ENCODE measurements at regions not wholly inside any gene's neighbourhood (a gene's known extent, or its start where the extent isn't known, plus 50 kb on each side); places are given as distances from the start of the nearest gene placed in this dataset.

DNA sequence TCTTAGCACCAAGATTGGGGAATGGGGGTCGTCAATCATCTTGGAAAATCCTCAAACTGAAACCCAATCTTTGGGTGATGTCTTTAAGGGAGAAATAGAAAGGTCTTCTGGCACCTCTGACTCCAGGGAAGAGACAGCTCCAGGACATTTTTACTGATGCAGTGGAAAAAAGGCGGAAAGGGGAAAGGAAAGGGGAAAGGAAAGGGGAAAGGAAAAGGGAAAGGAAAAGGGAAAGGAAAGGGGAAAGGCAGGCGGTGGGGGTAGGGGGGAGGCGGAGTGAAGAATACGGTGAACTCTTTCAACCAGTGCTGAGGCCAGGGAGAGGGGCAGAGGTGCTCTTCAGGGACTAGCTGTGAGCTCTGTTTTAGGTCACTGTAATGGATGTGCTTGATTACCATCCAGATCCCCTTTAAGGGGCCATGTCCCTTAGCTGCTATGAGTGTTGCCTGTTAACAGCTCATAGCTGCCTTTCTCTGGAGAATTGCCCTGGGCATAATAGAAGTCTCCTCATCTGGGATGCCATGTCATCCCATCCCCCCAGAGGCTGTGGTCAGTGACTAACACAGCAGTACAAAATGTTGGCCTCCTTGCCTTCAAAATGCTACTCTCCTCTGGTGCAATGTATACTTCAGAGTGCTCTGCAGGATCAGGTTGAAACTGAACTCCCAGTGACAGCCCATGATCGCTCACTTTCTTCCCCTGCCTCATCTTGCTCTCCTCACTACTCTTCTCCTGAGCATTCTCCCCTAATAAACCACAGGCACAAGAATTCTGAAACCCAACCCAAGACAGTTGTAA lies 92.4 kb upstream of the AP1S2 start:
- POLR2A ChIA-PET, result no interaction called here
- Histone ChIP-seq H3K36me3 (ENCODE audit: control insufficient read depth in 4 of 4, insufficient read depth in 4 of 4, low read length in 3 of 4) (no peaks in the 10 kb centered on the region), H3K27me3 (replicated peaks in 2 of 5; ENCODE audit: control insufficient read depth in 4 of 5, insufficient read depth in 5 of 5, low read length in 4 of 5) (peaks cover 0 to 34% (median 0%) of the 10 kb centered on the region in 5 experiments), H3K9me3 (ENCODE audit: control extremely low read depth in 1 of 5, control insufficient read depth in 4 of 5, insufficient read depth in 2 of 5, low read depth in 1 of 5, low read length in 4 of 5) (peaks cover 0 to 2% (median 0%) of the 10 kb centered on the region in 5 experiments), H3K27ac (ENCODE audit: insufficient read depth in 1 of 2, low read depth in 1 of 2, low read length in 2 of 2, poor library complexity in 1 of 2, severe bottlenecking in 2 of 2) (no peak overlapping the region), H3K4me3 (ENCODE audit: control insufficient read depth in 1 of 7, extremely low read depth in 1 of 7, insufficient read depth in 4 of 7, low read depth in 2 of 7, low read length in 6 of 7) (no peak overlapping the region), H3K4me1 (ENCODE audit: control extremely low read depth in 1 of 4, control insufficient read depth in 4 of 4, insufficient read depth in 4 of 4, low read length in 3 of 4) (no peaks in the 10 kb centered on the region)
- CTCF ChIA-PET, result interaction anchor here (0.7 kb wide), 1 partner anchor 161 kb away, joined by 3 read pairs; no protein-coding TSS in a partner anchor
- DNase-seq, result no peak
- WGBS (ENCODE audit: insufficient coverage), result 89% methylated on average over 5 of the region's 6 CpGs

DNA sequence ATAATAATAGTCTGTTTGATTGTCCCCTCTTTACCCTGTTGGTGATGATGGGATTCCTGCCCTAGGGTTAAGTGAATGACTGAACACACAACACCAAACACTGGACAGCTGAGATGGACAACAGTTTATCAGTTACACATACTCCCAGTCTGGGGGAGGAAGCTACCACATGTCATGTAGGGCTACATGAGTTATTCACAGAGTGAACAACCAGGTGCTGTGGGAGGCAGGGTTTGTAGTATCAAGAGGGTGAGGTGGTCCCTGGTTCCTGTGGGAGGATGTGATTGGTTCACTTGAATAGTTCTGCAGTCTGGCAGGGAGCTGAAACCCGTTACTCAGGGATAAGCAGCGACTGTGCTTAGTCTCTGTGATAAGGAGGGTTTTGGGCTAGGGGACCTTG lies 88.8 kb upstream of the AP1S2 start:
- Histone ChIP-seq H3K27me3 (replicated peaks in 2 of 5; ENCODE audit: control insufficient read depth in 4 of 5, insufficient read depth in 5 of 5, low read length in 4 of 5) (peaks cover 0 to 33% (median 0%) of the 10 kb centered on the region in 5 experiments), H3K9me3 (ENCODE audit: control extremely low read depth in 1 of 5, control insufficient read depth in 4 of 5, insufficient read depth in 2 of 5, low read depth in 1 of 5, low read length in 4 of 5) (no peaks in the 10 kb centered on the region), H3K4me3 (ENCODE audit: control insufficient read depth in 1 of 7, extremely low read depth in 1 of 7, insufficient read depth in 4 of 7, low read depth in 2 of 7, low read length in 6 of 7) (no peak overlapping the region), H3K27ac (ENCODE audit: insufficient read depth in 1 of 2, low read depth in 1 of 2, low read length in 2 of 2, poor library complexity in 1 of 2, severe bottlenecking in 2 of 2) (no peak overlapping the region), H3K36me3 (ENCODE audit: control insufficient read depth in 4 of 4, insufficient read depth in 4 of 4, low read length in 3 of 4) (no peaks in the 10 kb centered on the region), H3K4me1 (ENCODE audit: control extremely low read depth in 1 of 4, control insufficient read depth in 4 of 4, insufficient read depth in 4 of 4, low read length in 3 of 4) (no peaks in the 10 kb centered on the region)
- no peak for DNase-seq
- POLR2A ChIA-PET, result no interaction called here
- CTCF ChIA-PET, result interaction anchor here (1.3 kb wide), 1 partner anchor 11 kb away, joined by 4 read pairs; no protein-coding TSS in a partner anchor
- no CpG with 5 or more reads among the region's 2 CpGs for WGBS (ENCODE audit: insufficient coverage)

DNA sequence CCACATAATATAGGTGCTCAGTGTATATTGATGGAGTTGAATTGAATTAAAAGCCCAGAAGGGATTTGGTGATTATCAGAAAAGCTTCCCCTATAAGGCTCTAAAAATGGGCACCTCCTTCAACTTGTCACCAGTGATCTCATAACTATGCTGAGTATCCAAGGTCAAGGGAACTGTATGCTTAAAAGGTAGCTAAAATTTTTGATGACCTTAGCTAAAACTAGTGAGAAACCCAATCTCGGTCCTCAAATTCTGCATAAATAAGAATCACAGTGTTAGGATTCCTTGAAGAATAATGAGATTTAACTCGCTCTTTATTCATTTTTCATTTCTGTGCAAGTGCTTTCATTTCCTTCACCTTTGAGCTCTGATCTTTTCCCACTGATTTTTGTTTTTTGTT lies 87.7 kb upstream of the AP1S2 start:
- Histone ChIP-seq H3K4me1 (ENCODE audit: control extremely low read depth in 1 of 4, control insufficient read depth in 4 of 4, insufficient read depth in 4 of 4, low read length in 3 of 4) (no peaks in the 10 kb centered on the region), H3K27me3 (replicated peaks in 2 of 5; ENCODE audit: control insufficient read depth in 4 of 5, insufficient read depth in 5 of 5, low read length in 4 of 5) (peaks cover 0 to 29% (median 0%) of the 10 kb centered on the region in 5 experiments), H3K4me3 (ENCODE audit: control insufficient read depth in 1 of 7, extremely low read depth in 1 of 7, insufficient read depth in 4 of 7, low read depth in 2 of 7, low read length in 6 of 7) (no peak overlapping the region), H3K9me3 (ENCODE audit: control extremely low read depth in 1 of 5, control insufficient read depth in 4 of 5, insufficient read depth in 2 of 5, low read depth in 1 of 5, low read length in 4 of 5) (no peaks in the 10 kb centered on the region), H3K36me3 (ENCODE audit: control insufficient read depth in 4 of 4, insufficient read depth in 4 of 4, low read length in 3 of 4) (no peaks in the 10 kb centered on the region), H3K27ac (ENCODE audit: insufficient read depth in 1 of 2, low read depth in 1 of 2, low read length in 2 of 2, poor library complexity in 1 of 2, severe bottlenecking in 2 of 2) (no peak overlapping the region)
- 100% methylated on average over 2 of the region's 2 CpGs for WGBS (ENCODE audit: insufficient coverage)
- ChIA-PET CTCF (no interaction called here), POLR2A (no interaction called here)
- DNase-seq, result no peak

DNA sequence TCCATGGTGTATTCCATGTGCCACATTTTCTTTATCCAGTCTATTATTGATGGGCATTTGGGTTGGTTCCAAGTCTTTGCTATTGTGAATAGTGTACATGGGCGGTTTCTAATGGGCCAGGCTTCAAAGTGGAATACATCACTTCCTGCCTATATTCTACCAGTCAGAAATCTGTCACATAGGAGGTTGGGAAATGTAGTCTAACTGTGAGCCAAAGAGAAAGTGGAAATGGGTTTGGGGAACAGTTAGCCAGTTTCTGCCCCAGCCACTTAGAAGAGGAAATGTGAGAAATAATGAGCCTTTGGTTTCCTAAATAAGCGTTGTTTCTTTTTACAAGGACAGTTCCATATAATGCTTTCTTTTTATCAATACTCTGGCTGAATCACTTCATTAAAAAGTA lies 85.1 kb upstream of the AP1S2 start:
- no peaks in the 10 kb centered on the region for H3K9me3 ChIP-seq (ENCODE audit: control extremely low read depth in 1 of 5, control insufficient read depth in 4 of 5, insufficient read depth in 2 of 5, low read depth in 1 of 5, low read length in 4 of 5)
- no peak overlapping the region for H3K4me3 ChIP-seq (ENCODE audit: control insufficient read depth in 1 of 7, extremely low read depth in 1 of 7, insufficient read depth in 4 of 7, low read depth in 2 of 7, low read length in 6 of 7)
- H3K27me3 ChIP-seq (replicated peaks in 2 of 5; ENCODE audit: control insufficient read depth in 4 of 5, insufficient read depth in 5 of 5, low read length in 4 of 5), result peaks cover 0 to 16% (median 0%) of the 10 kb centered on the region in 5 experiments
- H3K36me3 ChIP-seq (ENCODE audit: control insufficient read depth in 4 of 4, insufficient read depth in 4 of 4, low read length in 3 of 4), result no peaks in the 10 kb centered on the region
- no CpG with 5 or more reads among the region's 2 CpGs for WGBS (ENCODE audit: insufficient coverage)
- DNase-seq, result peak in 1 of 3 donors; percentile 10
- H3K4me1 ChIP-seq (ENCODE audit: control extremely low read depth in 1 of 4, control insufficient read depth in 4 of 4, insufficient read depth in 4 of 4, low read length in 3 of 4), result no peaks in the 10 kb centered on the region
- ChIA-PET CTCF (interaction anchor here (1.1 kb wide), 1 partner anchor 8 kb away, joined by 4 read pairs; no protein-coding TSS in a partner anchor), POLR2A (no interaction called here)
- H3K27ac ChIP-seq (ENCODE audit: insufficient read depth in 1 of 2, low read depth in 1 of 2, low read length in 2 of 2, poor library complexity in 1 of 2, severe bottlenecking in 2 of 2), result no peak overlapping the region

DNA sequence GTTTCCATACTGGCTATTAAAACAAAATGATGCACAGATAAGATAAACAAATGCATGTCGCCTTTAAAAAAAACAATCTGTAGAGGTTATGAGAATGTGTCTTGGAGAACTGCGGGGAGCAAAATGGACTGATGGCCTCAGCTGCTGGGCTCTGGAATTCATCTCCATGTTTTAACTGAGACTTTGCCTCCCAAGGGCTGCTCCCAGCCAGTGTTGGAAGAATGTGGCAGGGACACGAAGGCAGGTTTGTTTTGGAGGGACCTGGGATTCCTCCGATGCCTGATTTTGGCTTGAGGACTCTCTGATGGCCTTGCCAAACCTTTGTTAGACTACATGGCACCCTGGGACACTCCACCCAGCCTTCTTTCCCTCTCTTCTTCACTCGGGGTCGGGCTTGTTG lies 83.5 kb upstream of the AP1S2 start:
- DNase-seq, result no peak
- no peaks in the 10 kb centered on the region for H3K9me3 ChIP-seq (ENCODE audit: control extremely low read depth in 1 of 5, control insufficient read depth in 4 of 5, insufficient read depth in 2 of 5, low read depth in 1 of 5, low read length in 4 of 5)
- no peaks in the 10 kb centered on the region for H3K4me1 ChIP-seq (ENCODE audit: control extremely low read depth in 1 of 4, control insufficient read depth in 4 of 4, insufficient read depth in 4 of 4, low read length in 3 of 4)
- H3K36me3 ChIP-seq (ENCODE audit: control insufficient read depth in 4 of 4, insufficient read depth in 4 of 4, low read length in 3 of 4), result no peaks in the 10 kb centered on the region
- peaks cover 0 to 5% (median 0%) of the 10 kb centered on the region in 5 experiments for H3K27me3 ChIP-seq (replicated peaks in 2 of 5; ENCODE audit: control insufficient read depth in 4 of 5, insufficient read depth in 5 of 5, low read length in 4 of 5)
- CTCF ChIA-PET, result no interaction called here
- WGBS (ENCODE audit: insufficient coverage), result 88% methylated on average over 5 of the region's 6 CpGs
- H3K4me3 ChIP-seq (ENCODE audit: control insufficient read depth in 1 of 7, extremely low read depth in 1 of 7, insufficient read depth in 4 of 7, low read depth in 2 of 7, low read length in 6 of 7), result no peak overlapping the region
- H3K27ac ChIP-seq (ENCODE audit: insufficient read depth in 1 of 2, low read depth in 1 of 2, low read length in 2 of 2, poor library complexity in 1 of 2, severe bottlenecking in 2 of 2), result no peak overlapping the region
- POLR2A ChIA-PET, result no interaction called here

DNA sequence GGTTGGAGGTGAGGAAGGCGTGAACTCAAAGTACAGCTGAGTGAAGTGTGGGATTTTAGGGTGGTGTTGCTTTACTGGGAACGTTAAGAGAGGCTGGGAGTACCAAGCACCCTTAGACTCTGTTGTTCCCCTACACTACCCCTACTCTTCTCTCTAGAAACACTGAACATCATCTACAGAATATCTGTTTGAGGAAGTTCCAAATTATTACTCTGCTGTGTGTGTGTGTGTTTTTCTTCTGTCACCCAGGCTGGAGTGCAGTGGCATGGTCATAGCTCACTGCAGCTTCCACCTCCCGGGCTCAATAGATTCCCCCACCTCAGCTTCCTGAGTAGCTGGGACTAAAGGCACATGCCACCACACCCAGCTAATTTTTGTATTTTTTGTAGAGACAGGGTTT lies 76.7 kb upstream of the AP1S2 start:
- no peak overlapping the region for H3K4me3 ChIP-seq (ENCODE audit: control insufficient read depth in 1 of 7, extremely low read depth in 1 of 7, insufficient read depth in 4 of 7, low read depth in 2 of 7, low read length in 6 of 7)
- POLR2A ChIA-PET, result no interaction called here
- H3K9me3 ChIP-seq (ENCODE audit: control extremely low read depth in 1 of 5, control insufficient read depth in 4 of 5, insufficient read depth in 2 of 5, low read depth in 1 of 5, low read length in 4 of 5), result no peaks in the 10 kb centered on the region
- no peaks in the 10 kb centered on the region for H3K36me3 ChIP-seq (ENCODE audit: control insufficient read depth in 4 of 4, insufficient read depth in 4 of 4, low read length in 3 of 4)
- peaks cover 0 to 32% (median 0%) of the 10 kb centered on the region in 5 experiments for H3K27me3 ChIP-seq (replicated peaks in 2 of 5; ENCODE audit: control insufficient read depth in 4 of 5, insufficient read depth in 5 of 5, low read length in 4 of 5)
- H3K4me1 ChIP-seq (ENCODE audit: control extremely low read depth in 1 of 4, control insufficient read depth in 4 of 4, insufficient read depth in 4 of 4, low read length in 3 of 4), result peaks cover 0 to 7% (median 4%) of the 10 kb centered on the region in 4 experiments
- no CpG with 5 or more reads among the region's 3 CpGs for WGBS (ENCODE audit: insufficient coverage)
- H3K27ac ChIP-seq (ENCODE audit: insufficient read depth in 1 of 2, low read depth in 1 of 2, low read length in 2 of 2, poor library complexity in 1 of 2, severe bottlenecking in 2 of 2), result no peak overlapping the region
- peak in 2 of 3 donors; percentile 34 to 47 for DNase-seq
- CTCF ChIA-PET, result interaction anchor here (0.8 to 2.2 kb wide), 6 partner anchors 9 to 517 kb away, joined by 3 to 9 read pairs (median 4); no protein-coding TSS in a partner anchor

DNA sequence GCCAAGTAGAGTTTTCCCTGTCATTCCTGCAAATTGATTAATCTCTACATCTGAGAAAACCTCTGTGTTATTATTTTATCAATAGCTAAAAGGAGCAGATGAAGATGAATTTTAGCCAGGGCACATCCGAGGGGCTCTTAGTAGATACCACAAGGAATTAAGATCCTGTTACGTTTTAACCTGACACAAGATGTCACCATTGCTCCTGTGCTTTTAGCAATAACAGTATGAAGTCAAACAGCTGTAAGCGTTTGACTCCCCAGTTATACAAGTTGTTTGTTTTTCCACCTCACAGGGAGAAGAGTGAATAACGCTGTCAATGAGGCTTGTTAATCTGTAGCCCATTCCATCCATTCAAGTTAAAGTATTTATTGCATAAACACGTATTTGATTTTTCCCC lies 76.0 kb upstream of the AP1S2 start:
- peak; percentile 25 to 64 (median 62) for DNase-seq
- Histone ChIP-seq H3K36me3 (ENCODE audit: control insufficient read depth in 4 of 4, insufficient read depth in 4 of 4, low read length in 3 of 4) (no peaks in the 10 kb centered on the region), H3K9me3 (ENCODE audit: control extremely low read depth in 1 of 5, control insufficient read depth in 4 of 5, insufficient read depth in 2 of 5, low read depth in 1 of 5, low read length in 4 of 5) (no peaks in the 10 kb centered on the region), H3K4me3 (ENCODE audit: control insufficient read depth in 1 of 7, extremely low read depth in 1 of 7, insufficient read depth in 4 of 7, low read depth in 2 of 7, low read length in 6 of 7) (no peak overlapping the region), H3K27ac (ENCODE audit: insufficient read depth in 1 of 2, low read depth in 1 of 2, low read length in 2 of 2, poor library complexity in 1 of 2, severe bottlenecking in 2 of 2) (no peak overlapping the region), H3K4me1 (ENCODE audit: control extremely low read depth in 1 of 4, control insufficient read depth in 4 of 4, insufficient read depth in 4 of 4, low read length in 3 of 4) (peaks cover 0 to 7% (median 4%) of the 10 kb centered on the region in 4 experiments), H3K27me3 (replicated peaks in 2 of 5; ENCODE audit: control insufficient read depth in 4 of 5, insufficient read depth in 5 of 5, low read length in 4 of 5) (peaks cover 0 to 30% (median 0%) of the 10 kb centered on the region in 5 experiments)
- POLR2A ChIA-PET, result no interaction called here
- 23% methylated on average over 5 of the region's 5 CpGs for WGBS (ENCODE audit: insufficient coverage)
- CTCF ChIA-PET, result interaction anchor here (0.8 to 2.2 kb wide), 7 partner anchors 10 to 518 kb away, joined by 3 to 9 read pairs (median 4); no protein-coding TSS in a partner anchor

All from common myeloid progenitor, CD34-positive (primary cell).